ENCODE measurements at regions not wholly inside any gene's neighbourhood (a gene's known extent, or its start where the extent isn't known, plus 50 kb on each side); places are given as distances from the start of the nearest gene placed in this dataset.
"Not testable (repeated sequence)": the region's sequence is repeated elsewhere in the genome, so short reads cannot be mapped to it uniquely, and the experiment has no call there.

DNA sequence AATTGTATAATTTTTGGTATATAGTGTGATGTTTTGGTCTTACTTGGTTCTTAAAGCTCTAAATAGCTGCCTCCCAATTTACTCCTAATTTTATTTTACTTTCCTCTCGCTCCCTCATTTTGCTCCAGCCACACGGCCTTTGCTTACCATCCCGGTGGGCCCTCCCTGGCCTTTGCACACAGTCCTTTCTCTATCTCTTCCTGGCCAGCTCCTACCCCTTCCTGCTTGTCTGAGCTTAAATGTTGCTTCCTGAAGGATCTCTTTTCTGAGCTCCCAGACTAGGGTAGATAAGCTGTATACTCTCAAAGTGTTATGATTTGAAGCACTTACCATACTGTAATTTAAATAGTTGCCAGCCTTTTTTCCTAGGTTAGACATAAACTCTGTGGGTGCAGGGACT lies 121.7 kb downstream of the UTRN start:
- no peak overlapping the region for H3K4me3 ChIP-seq (ENCODE audit: low read depth, low read length, poor library complexity, severe bottlenecking)
- ChIA-PET POLR2A (ENCODE audit: low non-redundant PET) (no interaction called here), CTCF (no interaction called here)
- no peaks in the 10 kb centered on the region for H3K9me3 ChIP-seq (ENCODE audit: low read depth, low read length, poor library complexity, severe bottlenecking)
- H3K36me3 ChIP-seq (ENCODE audit: insufficient read depth, low read length, poor library complexity, severe bottlenecking) = no peaks in the 10 kb centered on the region
- H3K27me3 ChIP-seq (replicated peaks; ENCODE audit: insufficient read depth, low read depth, low read length, poor library complexity) = no peaks in the 10 kb centered on the region
- TF ChIP-seq, protein P1, sequence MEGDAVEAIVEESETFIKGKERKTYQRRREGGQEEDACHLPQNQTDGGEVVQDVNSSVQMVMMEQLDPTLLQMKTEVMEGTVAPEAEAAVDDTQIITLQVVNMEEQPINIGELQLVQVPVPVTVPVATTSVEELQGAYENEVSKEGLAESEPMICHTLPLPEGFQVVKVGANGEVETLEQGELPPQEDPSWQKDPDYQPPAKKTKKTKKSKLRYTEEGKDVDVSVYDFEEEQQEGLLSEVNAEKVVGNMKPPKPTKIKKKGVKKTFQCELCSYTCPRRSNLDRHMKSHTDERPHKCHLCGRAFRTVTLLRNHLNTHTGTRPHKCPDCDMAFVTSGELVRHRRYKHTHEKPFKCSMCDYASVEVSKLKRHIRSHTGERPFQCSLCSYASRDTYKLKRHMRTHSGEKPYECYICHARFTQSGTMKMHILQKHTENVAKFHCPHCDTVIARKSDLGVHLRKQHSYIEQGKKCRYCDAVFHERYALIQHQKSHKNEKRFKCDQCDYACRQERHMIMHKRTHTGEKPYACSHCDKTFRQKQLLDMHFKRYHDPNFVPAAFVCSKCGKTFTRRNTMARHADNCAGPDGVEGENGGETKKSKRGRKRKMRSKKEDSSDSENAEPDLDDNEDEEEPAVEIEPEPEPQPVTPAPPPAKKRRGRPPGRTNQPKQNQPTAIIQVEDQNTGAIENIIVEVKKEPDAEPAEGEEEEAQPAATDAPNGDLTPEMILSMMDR (conservative IDR thresholded peaks at IDR 0.05; ENCODE audit: low read depth, low read length) = no peak
- TF ChIP-seq EZH2 (IDR thresholded peaks at IDR 0.05; ENCODE audit: borderline replicate concordance, low read depth, low read length, poor library complexity, severe bottlenecking) = no peak
- intact Hi-C loops (cut with micrococcal nuclease; ENCODE audit: unreplicated experiment) = no loop called here
- no peak overlapping the region for H3K27ac ChIP-seq (ENCODE audit: low read depth, low read length, poor library complexity, severe bottlenecking)
- no peak for DNase-seq (ENCODE audit: low spot score)
- H3K4me1 ChIP-seq (ENCODE audit: insufficient read depth, low read length, poor library complexity, severe bottlenecking) = peaks cover 17% of the 10 kb centered on the region
- no TSS peak for BruUV-seq (replicated peaks)

DNA sequence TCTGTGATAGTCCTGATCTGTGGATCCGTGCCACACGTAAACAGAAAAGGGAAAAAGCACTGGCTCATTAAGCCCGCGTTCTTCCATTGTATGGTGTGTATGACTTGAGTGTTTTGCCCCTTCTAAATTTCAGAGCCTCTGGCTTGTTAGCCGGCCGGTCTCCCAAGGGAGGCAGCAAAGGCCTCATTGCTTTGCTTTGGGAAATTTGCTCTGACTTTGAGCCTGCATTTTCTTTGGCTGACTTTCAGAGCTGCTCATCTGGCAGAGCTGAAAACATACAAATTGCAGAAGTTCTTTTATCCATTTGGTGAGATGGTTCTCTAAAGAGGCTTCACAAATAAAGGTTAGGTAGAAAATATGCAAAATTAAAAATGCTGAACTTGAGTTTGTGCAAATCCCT lies 123.0 kb downstream of the UTRN start:
- POLR2A ChIA-PET (ENCODE audit: low non-redundant PET) = no interaction called here
- Histone ChIP-seq H3K27ac (ENCODE audit: low read depth, low read length, poor library complexity, severe bottlenecking) (no peak overlapping the region), H3K27me3 (replicated peaks; ENCODE audit: insufficient read depth, low read depth, low read length, poor library complexity) (no peaks in the 10 kb centered on the region), H3K9me3 (ENCODE audit: low read depth, low read length, poor library complexity, severe bottlenecking) (no peaks in the 10 kb centered on the region), H3K36me3 (ENCODE audit: insufficient read depth, low read length, poor library complexity, severe bottlenecking) (no peaks in the 10 kb centered on the region), H3K4me3 (ENCODE audit: low read depth, low read length, poor library complexity, severe bottlenecking) (no peak overlapping the region), H3K4me1 (ENCODE audit: insufficient read depth, low read length, poor library complexity, severe bottlenecking) (peaks cover 17% of the 10 kb centered on the region)
- intact Hi-C loops (cut with micrococcal nuclease; ENCODE audit: unreplicated experiment) = no loop called here
- DNase-seq (ENCODE audit: low spot score) = peak; percentile 12
- TF ChIP-seq, protein P1 (conservative IDR thresholded peaks at IDR 0.05; ENCODE audit: low read depth, low read length) = no peak
- no peak for TF ChIP-seq EZH2 (IDR thresholded peaks at IDR 0.05; ENCODE audit: borderline replicate concordance, low read depth, low read length, poor library complexity, severe bottlenecking)
- no TSS peak for BruUV-seq (replicated peaks)
- CTCF ChIA-PET = no interaction called here

GRCh38 chr6:144410059-144410458 lies 124.9 kb downstream of the UTRN start:
- POLR2A ChIA-PET (ENCODE audit: low non-redundant PET) = no interaction called here
- DNase-seq (ENCODE audit: low spot score) = no peak
- Histone ChIP-seq H3K9me3 (ENCODE audit: low read depth, low read length, poor library complexity, severe bottlenecking) (no peaks in the 10 kb centered on the region), H3K4me3 (ENCODE audit: low read depth, low read length, poor library complexity, severe bottlenecking) (no peak overlapping the region), H3K4me1 (ENCODE audit: insufficient read depth, low read length, poor library complexity, severe bottlenecking) (peaks cover 12% of the 10 kb centered on the region), H3K27me3 (replicated peaks; ENCODE audit: insufficient read depth, low read depth, low read length, poor library complexity) (no peaks in the 10 kb centered on the region), H3K27ac (ENCODE audit: low read depth, low read length, poor library complexity, severe bottlenecking) (no peak overlapping the region), H3K36me3 (ENCODE audit: insufficient read depth, low read length, poor library complexity, severe bottlenecking) (no peaks in the 10 kb centered on the region)
- intact Hi-C loops (cut with micrococcal nuclease; ENCODE audit: unreplicated experiment) = no loop called here
- BruUV-seq (replicated peaks) = no TSS peak
- CTCF ChIA-PET = no interaction called here
- TF ChIP-seq, protein P1 (conservative IDR thresholded peaks at IDR 0.05; ENCODE audit: low read depth, low read length) = no peak
- no peak for TF ChIP-seq EZH2 (IDR thresholded peaks at IDR 0.05; ENCODE audit: borderline replicate concordance, low read depth, low read length, poor library complexity, severe bottlenecking)

GRCh38 chr6:144410574-144410973 lies 125.4 kb downstream of the UTRN start:
- BruUV-seq (replicated peaks); H3K27ac ChIP-seq (ENCODE audit: low read depth, low read length, poor library complexity, severe bottlenecking); H3K4me3 ChIP-seq (ENCODE audit: low read depth, low read length, poor library complexity, severe bottlenecking); POLR2A ChIA-PET (ENCODE audit: low non-redundant PET); intact Hi-C loops (cut with micrococcal nuclease; ENCODE audit: unreplicated experiment); H3K27me3 ChIP-seq (replicated peaks; ENCODE audit: insufficient read depth, low read depth, low read length, poor library complexity); DNase-seq (ENCODE audit: low spot score); H3K4me1 ChIP-seq (ENCODE audit: insufficient read depth, low read length, poor library complexity, severe bottlenecking); H3K9me3 ChIP-seq (ENCODE audit: low read depth, low read length, poor library complexity, severe bottlenecking); CTCF ChIA-PET; H3K36me3 ChIP-seq (ENCODE audit: insufficient read depth, low read length, poor library complexity, severe bottlenecking): not testable (repeated sequence)
